GM21786 (cell line): ENCODE measurements at regions not wholly inside any gene's neighbourhood (a gene's known extent, or its start where the extent isn't known, plus 50 kb on each side); places are given as distances from the start of the nearest gene placed in this dataset.

Experiments
- ATAC-seq: cut with Tn5 transposase; IDR thresholded peaks from one replicate; pipeline ENCODE4 v1.9.1; 2021; ENCODE audit not compliant: unreplicated experiment

DNA sequence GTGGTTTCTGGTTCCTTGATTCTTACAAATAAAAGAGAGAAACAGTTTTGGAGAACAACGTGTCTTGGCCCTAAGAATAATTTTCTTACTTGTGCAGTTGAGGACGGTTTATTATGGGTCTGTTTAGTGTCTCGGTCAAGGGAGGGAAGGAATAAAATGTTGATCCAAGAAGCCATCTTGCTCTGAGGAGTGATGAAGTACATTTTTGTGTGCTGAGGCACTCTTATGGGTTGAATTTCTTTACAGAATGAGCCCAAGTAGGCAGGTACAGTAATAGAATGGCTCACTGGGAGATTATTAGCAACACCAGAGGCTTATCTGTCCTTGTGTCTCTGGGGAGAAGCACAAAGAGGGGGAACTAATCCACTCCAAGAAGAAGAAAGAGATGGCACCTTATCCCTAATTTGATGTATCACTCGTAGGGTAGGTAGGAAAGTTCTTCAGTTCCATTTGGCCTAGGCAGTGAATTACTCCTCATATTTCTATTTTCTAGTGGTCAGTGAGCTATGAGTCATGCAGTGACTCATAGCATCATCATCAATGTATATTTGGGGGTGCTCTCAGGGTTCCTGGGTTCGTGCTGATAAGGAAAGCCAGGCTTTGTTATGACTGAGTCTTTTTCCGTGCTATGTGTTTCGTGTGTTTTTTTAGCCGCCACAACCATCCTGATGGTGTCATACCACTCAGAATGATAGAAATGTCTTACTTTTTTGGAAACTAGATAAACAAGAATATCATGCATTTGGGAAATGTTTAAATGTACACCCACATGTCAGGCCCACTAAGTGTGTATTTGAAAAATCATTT lies 250.1 kb upstream of the CTAGE1 start:
- no peak for ATAC-seq

DNA sequence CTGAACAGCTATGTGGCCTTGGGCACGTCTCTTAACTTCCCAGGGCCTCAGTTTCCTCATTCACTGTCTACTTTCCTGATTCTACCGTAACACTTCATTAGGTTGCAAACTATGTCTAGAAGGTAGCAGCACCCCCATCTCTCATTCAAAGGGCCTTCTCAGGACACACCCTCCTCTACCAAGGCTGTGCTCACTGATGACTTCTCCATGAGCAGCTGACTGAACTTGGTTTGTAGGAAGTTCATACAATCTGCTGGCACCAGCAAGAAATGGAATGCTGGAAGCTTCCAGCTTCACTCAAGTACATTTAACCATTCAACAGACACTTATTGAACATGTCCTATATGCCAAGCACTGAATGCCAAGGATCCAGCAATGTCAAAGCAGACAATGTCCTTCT lies 250.8 kb upstream of the CTAGE1 start:
- no peak for ATAC-seq

GRCh38 chr18:22670914-22671313 lies 253.2 kb upstream of the CTAGE1 start:
- ATAC-seq = peak; percentile 71

GRCh38 chr18:22673182-22673862 lies 255.6 kb upstream of the CTAGE1 start:
- ATAC-seq = no peak

GRCh38 chr18:22674272-22674671 lies 256.6 kb upstream of the CTAGE1 start:
- no peak for ATAC-seq

DNA sequence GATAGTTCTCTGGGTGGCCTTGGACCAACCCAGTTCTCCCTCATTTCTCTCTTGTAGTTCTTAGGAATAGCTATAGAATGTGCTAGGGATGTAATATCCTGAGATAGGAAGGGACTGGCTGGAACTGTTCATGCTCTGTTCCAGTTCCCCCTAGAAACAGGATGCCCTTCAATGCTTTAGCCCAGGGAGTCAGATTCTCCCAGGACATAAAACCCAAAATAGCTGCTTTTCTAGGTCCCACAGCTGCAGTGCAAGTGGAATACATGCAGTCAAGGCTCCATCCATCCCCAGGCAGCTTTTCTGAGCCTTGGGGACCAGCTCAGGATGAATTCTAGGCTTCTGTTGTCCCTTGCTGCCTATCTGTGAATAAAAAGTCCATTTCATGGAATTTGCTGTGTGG lies 257.3 kb upstream of the CTAGE1 start:
- ATAC-seq = no peak

- no peak for ATAC-seq
Observed at GRCh38 chr18:22676423-22676822, 256.7 kb upstream of the RBBP8 start.

GRCh38 chr18:22678486-22678885 lies 254.6 kb upstream of the RBBP8 start:
- no peak for ATAC-seq

DNA sequence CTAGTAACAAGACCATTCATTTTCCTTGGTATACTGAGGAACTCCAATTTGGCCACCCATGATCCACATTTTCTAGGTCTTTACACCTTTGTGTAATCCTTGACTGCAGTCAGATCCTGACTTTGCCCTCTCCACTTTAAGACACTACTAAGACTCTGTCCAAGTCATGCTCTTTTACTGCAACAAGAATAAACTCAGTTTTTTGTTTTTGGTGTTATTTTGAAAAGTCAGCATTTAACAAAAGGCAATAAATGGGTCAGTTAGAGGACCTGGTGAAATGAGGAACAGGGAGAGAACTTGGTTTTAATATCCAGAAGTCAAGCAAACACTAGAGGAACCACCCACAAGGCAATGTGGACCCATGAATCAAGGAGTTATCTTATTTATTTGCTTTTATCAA lies 252.2 kb upstream of the RBBP8 start:
- ATAC-seq = no peak

DNA sequence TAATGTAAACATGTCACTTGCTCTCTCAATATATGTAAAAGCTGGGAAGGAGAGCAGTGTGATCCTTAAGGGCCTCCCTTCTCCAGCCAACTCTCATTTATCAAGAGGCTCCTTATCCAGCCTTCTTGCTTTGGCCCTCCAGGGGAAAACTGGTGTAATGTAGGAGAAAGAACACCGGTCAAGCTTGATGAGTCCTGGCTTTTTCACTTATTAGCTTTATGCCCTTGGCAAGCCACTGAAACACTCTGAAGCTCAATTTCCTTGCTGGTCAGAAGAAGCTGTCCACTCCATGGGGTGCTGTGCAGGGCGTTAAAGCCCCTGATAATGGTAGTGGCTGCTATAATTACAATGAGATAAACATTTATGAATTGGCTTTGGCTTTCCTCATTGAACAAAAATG lies 251.2 kb upstream of the RBBP8 start:
- no peak for ATAC-seq

- ATAC-seq = no peak
Observed at GRCh38 chr18:22682720-22683119, 250.4 kb upstream of the RBBP8 start.

DNA sequence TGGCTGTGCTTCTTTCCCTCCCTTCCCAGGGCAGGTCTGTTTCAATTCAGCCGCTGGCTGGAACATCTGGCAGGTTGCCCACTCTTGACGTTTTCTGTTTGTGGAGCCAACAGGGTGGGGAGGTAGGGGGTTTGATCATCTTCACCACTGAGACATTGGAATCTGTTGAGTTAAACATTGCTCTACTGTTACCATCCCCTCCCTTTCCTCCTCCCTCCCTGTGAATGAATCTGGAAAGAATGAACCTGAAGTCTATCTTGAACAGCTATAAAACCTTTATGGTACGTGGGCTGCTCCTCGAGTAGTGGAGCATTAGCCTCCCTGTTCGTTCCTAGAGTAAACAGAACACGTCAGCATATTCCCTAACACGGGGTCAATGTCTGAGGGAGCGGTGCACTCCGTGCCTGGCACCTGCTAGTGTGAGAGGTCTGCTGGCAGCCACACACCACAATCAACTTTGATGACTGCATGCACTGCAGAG lies 249.9 kb upstream of the RBBP8 start:
- ATAC-seq = no peak

- ATAC-seq = no peak
Observed at GRCh38 chr18:22683786-22684185, 249.3 kb upstream of the RBBP8 start.

- ATAC-seq = no peak
Observed at GRCh38 chr18:22684268-22684667, 248.9 kb upstream of the RBBP8 start.

DNA sequence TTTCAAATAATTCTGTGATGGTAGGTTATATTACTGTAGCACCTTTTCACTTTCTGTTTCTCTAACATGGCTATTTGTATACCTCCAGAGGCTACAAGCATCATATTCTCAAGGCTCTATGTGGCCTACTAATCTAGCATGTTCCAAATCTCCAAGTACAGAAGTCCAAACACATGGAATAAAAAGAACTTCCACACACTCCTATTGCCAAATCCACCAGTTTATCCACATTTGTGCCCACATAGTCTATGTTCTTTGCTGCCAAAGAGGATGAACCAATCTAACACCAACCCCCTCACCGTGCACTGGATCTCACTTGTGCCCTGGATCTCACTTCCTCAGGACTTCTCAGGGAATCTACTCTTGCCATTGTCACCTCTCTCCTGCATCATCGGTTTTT lies 247.3 kb upstream of the RBBP8 start:
- no peak for ATAC-seq

DNA sequence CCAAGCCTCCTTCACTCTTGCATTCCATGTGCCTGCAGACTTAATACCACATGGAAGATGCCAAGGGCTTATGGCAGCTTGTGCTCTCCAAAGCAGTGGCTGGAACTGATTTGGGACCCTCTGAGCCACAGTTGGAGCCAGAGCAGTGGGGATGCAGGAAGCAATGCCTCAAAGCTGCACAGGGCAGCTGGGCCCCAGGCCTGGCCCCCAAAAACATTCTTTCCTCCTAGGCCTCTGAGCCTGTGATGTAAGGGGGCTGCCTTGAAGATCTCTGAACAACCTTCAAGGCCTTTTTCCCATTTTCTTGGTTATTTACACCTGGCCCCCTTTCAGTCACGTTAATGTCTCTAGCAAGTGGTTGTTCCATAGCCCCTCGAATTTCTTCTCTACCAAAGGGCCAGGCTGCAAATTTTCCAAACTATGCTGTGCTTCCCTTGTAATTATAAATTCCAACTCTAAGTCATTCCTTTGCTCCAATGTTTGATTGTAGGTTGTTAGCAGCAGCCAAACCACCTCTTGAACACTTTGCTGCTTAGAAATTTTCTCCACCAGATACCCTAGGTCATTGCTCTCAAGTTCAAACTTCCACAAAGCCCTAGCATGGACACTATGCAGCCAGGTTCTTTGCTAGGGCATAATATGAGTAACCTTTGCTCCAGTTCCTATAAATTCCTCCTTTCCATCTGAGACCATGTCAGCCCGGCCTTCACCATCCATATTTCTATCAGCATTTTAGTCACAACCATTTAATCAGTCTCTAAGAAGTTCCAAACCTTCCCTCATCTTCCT lies 245.0 kb upstream of the RBBP8 start:
- ATAC-seq = no peak

GRCh38 chr18:22688877-22689496 lies 244.1 kb upstream of the RBBP8 start:
- no peak for ATAC-seq

DNA sequence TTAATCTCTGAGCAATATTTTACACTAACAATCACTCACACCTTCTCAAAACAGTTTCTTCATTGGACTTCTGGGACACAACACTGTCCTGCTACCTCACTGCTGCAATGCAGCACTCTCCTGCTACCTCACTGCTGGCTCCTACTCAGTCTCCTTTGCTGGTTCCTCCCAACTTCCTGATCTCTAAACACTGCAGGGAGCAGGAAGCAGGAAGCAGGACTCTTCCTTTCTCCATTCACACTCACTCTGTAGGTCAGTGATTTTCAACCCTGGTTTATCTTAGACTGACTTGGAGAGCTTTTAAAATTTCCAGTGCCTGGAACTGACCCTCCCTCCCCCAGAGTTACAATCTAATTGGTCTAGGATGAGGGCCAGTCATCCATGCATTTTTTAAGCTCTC lies 243.4 kb upstream of the RBBP8 start:
- ATAC-seq = no peak

- ATAC-seq = no peak
Observed at GRCh38 chr18:22690556-22690955, 242.6 kb upstream of the RBBP8 start.

- no peak for ATAC-seq
Observed at GRCh38 chr18:22691946-22692710, 241.0 kb upstream of the RBBP8 start.

DNA sequence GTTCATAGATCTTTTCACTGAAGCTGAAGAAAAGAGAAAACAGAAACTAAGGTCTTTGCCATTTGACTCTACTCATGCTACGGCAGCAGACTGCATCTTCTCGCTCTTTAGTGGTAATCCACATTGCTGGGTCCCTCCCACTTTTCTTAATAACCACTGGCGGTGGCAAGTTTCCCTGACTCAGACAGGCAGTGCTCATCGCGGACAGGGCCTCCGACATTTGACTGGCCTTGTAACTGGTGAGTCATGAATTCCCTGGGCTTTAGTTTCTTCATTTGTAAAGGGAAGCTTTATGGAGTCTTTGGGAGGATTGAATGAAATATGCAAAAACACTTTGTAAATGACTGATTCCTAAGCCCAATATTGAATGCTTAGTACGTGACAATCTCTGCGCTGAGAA lies 238.2 kb upstream of the RBBP8 start:
- ATAC-seq = no peak
